ENCODE measurements at regions not wholly inside any gene's neighbourhood (a gene's known extent, or its start where the extent isn't known, plus 50 kb on each side); places are given as distances from the start of the nearest gene placed in this dataset.

GRCh38 chr2:16195681-16196070, 255.3 kb downstream of the MYCN start:
- Mint-ChIP-seq H3K9me3 (peaks cover 5% of the 10 kb centered on the region), H3K36me3 (no peaks in the 10 kb centered on the region), H3K4me1 (ENCODE audit: unreplicated experiment) (peaks cover 17% of the 10 kb centered on the region), H3K4me3 (no peak overlapping the region), H3K27me3 (no peaks in the 10 kb centered on the region), H3K27ac (no peak overlapping the region)
- no peak for TF ChIP-seq CTCF (conservative IDR thresholded peaks at IDR 0.05)
- no peak for DNase-seq (ENCODE audit: extremely low spot score, unreplicated experiment)

- DNase-seq (ENCODE audit: extremely low spot score, unreplicated experiment): no peak
- Mint-ChIP-seq H3K36me3 (no peaks in the 10 kb centered on the region), H3K9me3 (peaks cover 5% of the 10 kb centered on the region), H3K27me3 (no peaks in the 10 kb centered on the region), H3K4me3 (no peak overlapping the region), H3K27ac (no peak overlapping the region), H3K4me1 (ENCODE audit: unreplicated experiment) (peaks cover 15% of the 10 kb centered on the region)
- TF ChIP-seq CTCF (conservative IDR thresholded peaks at IDR 0.05): no peak
Observed at GRCh38 chr2:16194931-16195680, 254.8 kb downstream of the MYCN start.

- TF ChIP-seq CTCF (conservative IDR thresholded peaks at IDR 0.05): no peak
- Mint-ChIP-seq H3K27me3 (no peaks in the 10 kb centered on the region), H3K36me3 (no peaks in the 10 kb centered on the region), H3K27ac (no peak overlapping the region), H3K4me1 (ENCODE audit: unreplicated experiment) (peaks cover 15% of the 10 kb centered on the region), H3K4me3 (no peak overlapping the region), H3K9me3 (peaks cover 5% of the 10 kb centered on the region)
- DNase-seq (ENCODE audit: extremely low spot score, unreplicated experiment): no peak
Observed at GRCh38 chr2:16194530-16194929, 254.2 kb downstream of the MYCN start.

- no peak overlapping the region for H3K27ac Mint-ChIP-seq
- DNase-seq (ENCODE audit: extremely low spot score, unreplicated experiment): no peak
Observed at GRCh38 chr2:16194096-16194390, 253.7 kb downstream of the MYCN start.

GRCh38 chr2:16192416-16193216, 252.3 kb downstream of the MYCN start:
- DNase-seq (ENCODE audit: extremely low spot score, unreplicated experiment): no peak
- Mint-ChIP-seq H3K27me3 (no peaks in the 10 kb centered on the region), H3K9me3 (no peaks in the 10 kb centered on the region), H3K36me3 (no peaks in the 10 kb centered on the region), H3K4me1 (ENCODE audit: unreplicated experiment) (peaks cover 21% of the 10 kb centered on the region), H3K27ac (no peak overlapping the region), H3K4me3 (no peak overlapping the region)
- no peak for TF ChIP-seq CTCF (conservative IDR thresholded peaks at IDR 0.05)

More at GRCh38 chr2:16194096-16194390, 253.7 kb downstream of the MYCN start:
- peaks cover 5% of the 10 kb centered on the region for H3K9me3 Mint-ChIP-seq
- no peak overlapping the region for H3K4me3 Mint-ChIP-seq
- H3K36me3 Mint-ChIP-seq: no peaks in the 10 kb centered on the region
- H3K27me3 Mint-ChIP-seq: no peaks in the 10 kb centered on the region
- peaks cover 18% of the 10 kb centered on the region for H3K4me1 Mint-ChIP-seq (ENCODE audit: unreplicated experiment)
- TF ChIP-seq CTCF (conservative IDR thresholded peaks at IDR 0.05): no peak

Data from type B pancreatic cell (in vitro differentiated cells).